T-cell (primary cell): ENCODE measurements at regions not wholly inside any gene's neighbourhood (a gene's known extent, or its start where the extent isn't known, plus 50 kb on each side); places are given as distances from the start of the nearest gene placed in this dataset.
"Not testable (repeated sequence)": the region's sequence is repeated elsewhere in the genome, so short reads cannot be mapped to it uniquely, and the experiment has no call there.

Experiments
- ATAC-seq, 4 experiments: fragments of 200-7000 bp in 3 of 4; fragments of 150-1000 bp in 1 of 4; cut with Tn5 transposase; replicated peaks in 1 of 4; 1 replicate in 3 of 4; 2 replicates in 1 of 4; pipeline ENCODE4 v1.10.0; 2021; ENCODE audit warnings: moderate library complexity in 3 of 4, mild to moderate bottlenecking in 2 of 4, moderate number of reproducible peaks in 1 of 4
- CTCF ChIA-PET, 2 donors: fragments of 300-600 bp; sonication (Branson Sonifier 250); formaldehyde crosslinking; loops; one replicate each; lab custom pipeline; 2022; ENCODE audit warnings: antibody characterized with exemption in 2 of 2; lab: Charles Lee
- POLR2A ChIA-PET, 2 donors: fragments of 300-600 bp; sonication (Branson Sonifier 250); formaldehyde crosslinking; loops; one replicate each; lab custom pipeline; 2022; ENCODE audit warnings: antibody characterized with exemption in 2 of 2; lab: Charles Lee
- DNase-seq, 35 experiments: peaks; one replicate each; pipeline versions ENCODE4 v3.0.0 to v3.0.0-alpha.2; 2013 to 2023
- H3K27ac ChIP-seq: one replicate; pipeline ENCODE4 v1.5.1; 2013; ENCODE audit warnings: low read length
- H3K27me3 ChIP-seq, 2 experiments: replicated peaks in 1 of 2; 1 replicate in 1 of 2; 2 replicates in 1 of 2; pipeline versions ENCODE4 v1.6.1 to v1.7.0; 2013; ENCODE audit warnings: low read length in 1 of 2, mixed read lengths in 1 of 2; ENCODE audit not compliant: control insufficient read depth in 2 of 2, insufficient read depth in 2 of 2; ENCODE audit errors: extremely low read depth in 1 of 2
- H3K36me3 ChIP-seq, 2 donors: 1 replicate in 1 of 2; 2 replicates in 1 of 2; pipeline versions ENCODE4 v1.6.1 to v1.7.0; 2013; ENCODE audit warnings: low read length in 1 of 2; ENCODE audit not compliant: control insufficient read depth in 2 of 2, insufficient read depth in 1 of 2; ENCODE audit errors: extremely low read depth in 1 of 2
- H3K4me1 ChIP-seq, 2 experiments: 1 replicate in 1 of 2; 2 replicates in 1 of 2; pipeline versions ENCODE4 v1.6.1 to v1.7.0; 2013; ENCODE audit warnings: low read length in 2 of 2, mixed read lengths in 1 of 2; ENCODE audit not compliant: insufficient read depth in 2 of 2, control insufficient read depth in 1 of 2; ENCODE audit errors: extremely low read depth in 1 of 2
- H3K4me3 ChIP-seq, 2 donors: 1 replicate in 1 of 2; 2 replicates in 1 of 2; pipeline versions ENCODE4 v1.5.1 to v1.7.0; 2013; ENCODE audit warnings: mild to moderate bottlenecking in 2 of 2, low read length in 1 of 2, moderate library complexity in 1 of 2; ENCODE audit not compliant: control insufficient read depth in 1 of 2; ENCODE audit errors: extremely low read depth in 1 of 2
- H3K9me3 ChIP-seq: 2 replicates; pipeline ENCODE4 v1.7.0; 2013
- H3K27ac Mint-ChIP-seq, 2 donors: one replicate each; pipeline ENCODE4 v1.8.0; 2020 to 2021; ENCODE audit warnings: mild to moderate bottlenecking in 2 of 2, mixed read lengths in 2 of 2
- H3K27me3 Mint-ChIP-seq, 2 donors: one replicate each; pipeline ENCODE4 v1.8.0; 2021 to 2022; ENCODE audit warnings: mixed read lengths in 2 of 2
- H3K36me3 Mint-ChIP-seq: one replicate; pipeline ENCODE4 v1.8.0; 2021; ENCODE audit warnings: mixed read lengths
- H3K4me1 Mint-ChIP-seq, 3 donors: one replicate each; pipeline ENCODE4 v1.8.0; 2020 to 2022; ENCODE audit warnings: mixed read lengths in 3 of 3, mild to moderate bottlenecking in 1 of 3
- H3K4me3 Mint-ChIP-seq, 3 donors: one replicate each; pipeline ENCODE4 v1.8.0; 2020 to 2022; ENCODE audit warnings: mild to moderate bottlenecking in 3 of 3, mixed read lengths in 3 of 3, moderate library complexity in 3 of 3
- H3K9me3 Mint-ChIP-seq, 3 donors: one replicate each; pipeline ENCODE4 v1.8.0; 2020 to 2022; ENCODE audit warnings: mixed read lengths in 3 of 3
- WGBS: methylation state at CpG from one replicate; pipeline ENCODE4 v1.1.5; 2013; ENCODE audit warnings: missing lambda C conversion rate; ENCODE audit not compliant: insufficient coverage; 5-methylcytosine and 5-hydroxymethylcytosine counted together

- no peaks in the 10 kb centered on the region for H3K9me3 ChIP-seq
- ATAC-seq (no peak), DNase-seq (no peak)
- Mint-ChIP-seq H3K4me3 (no peak overlapping the region), H3K4me1 (no peaks in the 10 kb centered on the region), H3K36me3 (no peaks in the 10 kb centered on the region), H3K9me3 (peaks cover 4 to 17% (median 11%) of the 10 kb centered on the region in 3 donors), H3K27me3 (no peaks in the 10 kb centered on the region), H3K27ac (no peak overlapping the region)
- POLR2A ChIA-PET = no interaction called here
- no peaks in the 10 kb centered on the region for H3K36me3 ChIP-seq
- H3K27ac ChIP-seq = no peak overlapping the region
- 66% methylated on average over 3 of the region's 10 CpGs for WGBS
- no peaks in the 10 kb centered on the region for H3K27me3 ChIP-seq
- no peaks in the 10 kb centered on the region for H3K4me1 ChIP-seq
- CTCF ChIA-PET = no interaction called here
- no peak overlapping the region for H3K4me3 ChIP-seq
Observed at GRCh38 chr5:167415779-167416746, 875.4 kb upstream of the WWC1 start.

- Histone ChIP-seq H3K4me3 (no peak overlapping the region), H3K27ac (no peak overlapping the region), H3K27me3 (no peaks in the 10 kb centered on the region), H3K9me3 (no peaks in the 10 kb centered on the region), H3K4me1 (no peaks in the 10 kb centered on the region), H3K36me3 (no peaks in the 10 kb centered on the region)
- no peaks in the 10 kb centered on the region for H3K27me3 Mint-ChIP-seq
- no peak overlapping the region for H3K27ac Mint-ChIP-seq
- H3K4me3 Mint-ChIP-seq = no peak overlapping the region
- POLR2A ChIA-PET = interaction anchor here in 1 of 2 donors (0.7 kb wide), 1 partner anchor 162 kb away, joined by 4 read pairs; no protein-coding TSS in a partner anchor
- no peaks in the 10 kb centered on the region for H3K36me3 Mint-ChIP-seq
- DNase-seq (no peak), ATAC-seq (no peak)
- CTCF ChIA-PET = no interaction called here
- no CpG with 5 or more reads among the region's 4 CpGs for WGBS
- peaks cover 6 to 20% (median 11%) of the 10 kb centered on the region in 3 donors for H3K9me3 Mint-ChIP-seq
- H3K4me1 Mint-ChIP-seq = no peaks in the 10 kb centered on the region
Observed at GRCh38 chr5:167417662-167418061, 873.8 kb upstream of the WWC1 start.

GRCh38 chr5:167425161-167425560 lies 866.3 kb upstream of the WWC1 start:
- POLR2A ChIA-PET = no interaction called here
- no peak overlapping the region for H3K4me3 ChIP-seq
- CTCF ChIA-PET = no interaction called here
- Mint-ChIP-seq H3K36me3 (no peaks in the 10 kb centered on the region), H3K4me3 (no peak overlapping the region), H3K9me3 (peaks cover 4 to 17% (median 10%) of the 10 kb centered on the region in 3 donors), H3K27ac (no peak overlapping the region), H3K27me3 (no peaks in the 10 kb centered on the region), H3K4me1 (no peaks in the 10 kb centered on the region)
- ATAC-seq (no peak), DNase-seq (no peak)
- WGBS = 40% methylated on average over 1 of the region's 3 CpGs
- no peaks in the 10 kb centered on the region for H3K4me1 ChIP-seq
- no peak overlapping the region for H3K27ac ChIP-seq
- H3K9me3 ChIP-seq = no peaks in the 10 kb centered on the region
- H3K36me3 ChIP-seq = no peaks in the 10 kb centered on the region
- H3K27me3 ChIP-seq = no peaks in the 10 kb centered on the region

- Histone ChIP-seq H3K9me3 (no peaks in the 10 kb centered on the region), H3K36me3 (no peaks in the 10 kb centered on the region), H3K4me3 (no peak overlapping the region), H3K27me3 (no peaks in the 10 kb centered on the region), H3K4me1 (no peaks in the 10 kb centered on the region), H3K27ac (no peak overlapping the region)
- peaks cover 0 to 17% (median 10%) of the 10 kb centered on the region in 3 donors for H3K9me3 Mint-ChIP-seq
- ChIA-PET CTCF (no interaction called here), POLR2A (interaction anchor here in 1 of 2 donors (0.7 kb wide), 1 partner anchor 359 kb away, joined by 3 read pairs; no protein-coding TSS in a partner anchor)
- WGBS = 77% methylated on average over 3 of the region's 3 CpGs
- H3K27ac Mint-ChIP-seq = no peak overlapping the region
- DNase-seq = no peak
- no peak overlapping the region for H3K4me3 Mint-ChIP-seq
- no peaks in the 10 kb centered on the region for H3K4me1 Mint-ChIP-seq
- no peaks in the 10 kb centered on the region for H3K27me3 Mint-ChIP-seq
- H3K36me3 Mint-ChIP-seq = no peaks in the 10 kb centered on the region
- ATAC-seq = no peak
Observed at GRCh38 chr5:167426501-167426900, 864.9 kb upstream of the WWC1 start.

GRCh38 chr5:167427641-167428040 lies 863.8 kb upstream of the WWC1 start:
- H3K4me3 Mint-ChIP-seq, H3K4me3 ChIP-seq, H3K4me1 ChIP-seq, H3K36me3 Mint-ChIP-seq, H3K27ac Mint-ChIP-seq, POLR2A ChIA-PET, H3K27me3 Mint-ChIP-seq, H3K27me3 ChIP-seq, H3K9me3 ChIP-seq, H3K36me3 ChIP-seq, CTCF ChIA-PET, H3K4me1 Mint-ChIP-seq, H3K27ac ChIP-seq, DNase-seq, ATAC-seq: not testable (repeated sequence)
- 94% methylated on average over 8 of the region's 10 CpGs for WGBS
- H3K9me3 Mint-ChIP-seq = peaks cover 0 to 14% (median 8%) of the 10 kb centered on the region in 3 donors

- Histone ChIP-seq H3K9me3 (no peaks in the 10 kb centered on the region), H3K4me1 (no peaks in the 10 kb centered on the region), H3K36me3 (no peaks in the 10 kb centered on the region), H3K27ac (no peak overlapping the region), H3K4me3 (no peak overlapping the region), H3K27me3 (no peaks in the 10 kb centered on the region)
- no peak for ATAC-seq
- Mint-ChIP-seq H3K4me3 (no peak overlapping the region), H3K9me3 (peaks cover 4 to 6% (median 4%) of the 10 kb centered on the region in 3 donors), H3K27ac (no peak overlapping the region), H3K27me3 (no peaks in the 10 kb centered on the region), H3K36me3 (no peaks in the 10 kb centered on the region), H3K4me1 (no peaks in the 10 kb centered on the region)
- CTCF ChIA-PET = no interaction called here
- POLR2A ChIA-PET = no interaction called here
- no peak for DNase-seq
- WGBS = 80% methylated on average over 1 of the region's 3 CpGs
Observed at GRCh38 chr5:167440846-167441245, 850.6 kb upstream of the WWC1 start.
